ENCODE measurements at regions not wholly inside any gene's neighbourhood (a gene's known extent, or its start where the extent isn't known, plus 50 kb on each side); places are given as distances from the start of the nearest gene placed in this dataset.

- no peak for TF ChIP-seq PAX5 (IDR thresholded peaks at IDR 0.05; ENCODE audit: borderline replicate concordance, low read depth, low read length)
- no peak for TF ChIP-seq ZNF274 (IDR thresholded peaks at IDR 0.05; ENCODE audit: insufficient read depth, insufficient read length)
- no peak for TF ChIP-seq NR2C2 (IDR thresholded peaks at IDR 0.05; ENCODE audit: borderline replicate concordance, control insufficient read depth, insufficient read length, low read depth)
These were observed 548.5 kb upstream of the KLF12 start (continued) for GRCh38 chr13:74682746-74683145.

- H4K20me1 ChIP-seq (ENCODE audit: control insufficient read depth, insufficient read depth), result no peaks in the 10 kb centered on the region
- ChIA-PET POLR2A (no interaction called here), CTCF (interaction anchor here (1.7 kb wide), 1 partner anchor 537 kb away, joined by 4 read pairs; no protein-coding TSS in a partner anchor), SMC1A (ENCODE audit: uncharacterized antibody, unreplicated experiment) (no interaction called here), RAD21 (ENCODE audit: unreplicated experiment) (no interaction called here)
- no peaks in the 10 kb centered on the region for H3K9me3 ChIP-seq (replicated peaks; ENCODE audit: control insufficient read depth, insufficient read depth, low read length)
- no peak overlapping the region for H3K27ac ChIP-seq (ENCODE audit: control insufficient read depth, insufficient read depth)
- H3K79me2 ChIP-seq (ENCODE audit: control insufficient read depth, insufficient read depth, low read length), result no peaks in the 10 kb centered on the region
- no peak overlapping the region for H2AFZ ChIP-seq (ENCODE audit: control insufficient read depth, low read depth, low read length)
- no peak overlapping the region for H3K4me3 ChIP-seq
- H3K36me3 ChIP-seq (ENCODE audit: control insufficient read depth in 2 of 2, insufficient read depth in 2 of 2, low read length in 1 of 2), result no peaks in the 10 kb centered on the region
- BruUV-seq (replicated peaks), result no TSS peak
- 11% methylated on average over 3 of the region's 3 CpGs for WGBS (ENCODE audit: insufficient coverage, insufficient replicate concordance, low lambda C conversion rate, missing lambda C conversion rate)
- ATAC-seq, result no peak
- in situ Hi-C loops (cut with MboI) (no loop called here), intact Hi-C loops (cut with micrococcal nuclease; ENCODE audit: unreplicated experiment) (loop anchor here (10.0 kb wide), 1 partner anchor 533 kb away; no protein-coding TSS in a partner anchor)
- no peak overlapping the region for H3K9ac ChIP-seq (ENCODE audit: control insufficient read depth, insufficient read depth, low read length)
- no peak overlapping the region for H3K4me2 ChIP-seq (ENCODE audit: control insufficient read depth, insufficient read depth)
- H3K27me3 ChIP-seq (replicated peaks in 1 of 2; ENCODE audit: control insufficient read depth in 2 of 2, insufficient read depth in 2 of 2, low read length in 1 of 2), result no peaks in the 10 kb centered on the region
- no peak for FAIRE-seq
- DNase-seq (ENCODE audit: low read depth, low spot score), result no peak
- H3K4me1 ChIP-seq (ENCODE audit: control insufficient read depth, insufficient read depth, low read length), result no peaks in the 10 kb centered on the region
- no peak for TF ChIP-seq ZNF24 (IDR thresholded peaks at IDR 0.05)
These were observed 547.7 kb upstream of the KLF12 start for GRCh38 chr13:74681891-74682290.

- no peaks in the 10 kb centered on the region for H3K4me1 ChIP-seq (ENCODE audit: control insufficient read depth, insufficient read depth, low read length)
- POLR2A ChIA-PET, result no interaction called here
- peak; percentile 66 for ATAC-seq
- in situ Hi-C loops (cut with MboI), result no loop called here
- H3K27me3 ChIP-seq (replicated peaks in 1 of 2; ENCODE audit: control insufficient read depth in 2 of 2, insufficient read depth in 2 of 2, low read length in 1 of 2), result no peaks in the 10 kb centered on the region
- RAD21 ChIA-PET (ENCODE audit: unreplicated experiment), result interaction anchor here (0.9 kb wide), 1 partner anchor 11 kb away, joined by 3 read pairs; no protein-coding TSS in a partner anchor
- no peaks in the 10 kb centered on the region for H3K36me3 ChIP-seq (ENCODE audit: control insufficient read depth in 2 of 2, insufficient read depth in 2 of 2, low read length in 1 of 2)
- H3K4me3 ChIP-seq, result no peak overlapping the region
- H3K4me2 ChIP-seq (ENCODE audit: control insufficient read depth, insufficient read depth), result no peak overlapping the region
- H3K79me2 ChIP-seq (ENCODE audit: control insufficient read depth, insufficient read depth, low read length), result no peaks in the 10 kb centered on the region
- SMC1A ChIA-PET (ENCODE audit: uncharacterized antibody, unreplicated experiment), result interaction anchor here (1.0 to 1.3 kb wide), 2 partner anchors 15 to 118 kb away, joined by 3 read pairs; no protein-coding TSS in a partner anchor
- intact Hi-C loops (cut with micrococcal nuclease; ENCODE audit: unreplicated experiment), result no loop called here
- H2AFZ ChIP-seq (ENCODE audit: control insufficient read depth, low read depth, low read length), result no peak overlapping the region
- CTCF ChIA-PET, result interaction anchor here (0.6 kb wide), 1 partner anchor 546 kb away, joined by 5 read pairs; no protein-coding TSS in a partner anchor
- FAIRE-seq, result peak; percentile 23
- no peak for TF ChIP-seq POU2F2 (IDR thresholded peaks at IDR 0.05; ENCODE audit: borderline replicate concordance, low read depth, low read length)
- no peak for TF ChIP-seq TBL1XR1 (IDR thresholded peaks at IDR 0.05; ENCODE audit: low read depth, low read length)
- TF ChIP-seq BACH1 (IDR thresholded peaks at IDR 0.05; ENCODE audit: borderline replicate concordance), result no peak
- no TSS peak for BruUV-seq (replicated peaks)
- 0% methylated on average over 1 of the region's 1 CpG for WGBS (ENCODE audit: insufficient coverage, insufficient replicate concordance, low lambda C conversion rate, missing lambda C conversion rate)
- H3K27ac ChIP-seq (ENCODE audit: control insufficient read depth, insufficient read depth), result no peak overlapping the region
- no peak for DNase-seq (ENCODE audit: low read depth, low spot score)
- H3K9ac ChIP-seq (ENCODE audit: control insufficient read depth, insufficient read depth, low read length), result no peak overlapping the region
- H3K9me3 ChIP-seq (replicated peaks; ENCODE audit: control insufficient read depth, insufficient read depth, low read length), result no peaks in the 10 kb centered on the region
- H4K20me1 ChIP-seq (ENCODE audit: control insufficient read depth, insufficient read depth), result no peaks in the 10 kb centered on the region
These were observed 544.2 kb upstream of the KLF12 start for GRCh38 chr13:74678308-74678965.
